ENCODE measurements at regions not wholly inside any gene's neighbourhood (a gene's known extent, or its start where the extent isn't known, plus 50 kb on each side); places are given as distances from the start of the nearest gene placed in this dataset.

DNA sequence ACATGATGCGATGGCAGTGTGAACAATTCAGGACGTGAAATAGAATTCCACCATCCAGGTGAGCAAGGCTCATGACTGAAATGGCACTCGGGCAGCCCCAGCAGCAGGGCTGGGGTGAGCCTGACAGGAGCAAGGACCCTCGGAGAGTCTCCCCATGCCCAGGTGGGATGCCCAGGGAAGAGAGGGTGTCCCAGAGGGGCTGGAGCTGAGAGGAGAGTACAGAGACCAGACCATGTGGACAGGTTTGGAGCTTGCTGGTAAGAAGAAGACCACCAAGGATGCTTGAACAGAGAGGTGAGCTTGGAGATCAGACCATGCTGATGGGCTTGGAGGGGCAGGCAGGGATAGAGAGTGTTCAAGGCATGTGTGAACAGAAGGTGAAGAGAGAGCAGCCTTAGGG is 83.3 kb downstream of the RAMP3 start:
- POLR2A ChIA-PET = no interaction called here
- DNase-seq (ENCODE audit: low spot score) (no peak), ATAC-seq (no peak), FAIRE-seq (no peak)
- WGBS (ENCODE audit: low lambda C conversion rate) = 10% methylated on average over 4 of the region's 4 CpGs
- H4K20me1 ChIP-seq (ENCODE audit: insufficient read depth, low read length) = no peaks in the 10 kb centered on the region
- H2AFZ ChIP-seq (ENCODE audit: low read length) = no peak overlapping the region
- H3K4me3 ChIP-seq (replicated peaks in 1 of 3; ENCODE audit: insufficient read depth in 1 of 3, low read depth in 2 of 3, low read length in 3 of 3) = no peak overlapping the region
- H3K27me3 ChIP-seq (ENCODE audit: control insufficient read depth in 1 of 2, insufficient read depth in 2 of 2, low read length in 2 of 2) = peaks cover 2 to 28% of the 10 kb centered on the region in 2 experiments; a peak in 3 of 5 replicates
- H3K79me2 ChIP-seq (ENCODE audit: insufficient read depth, low read length) = no peaks in the 10 kb centered on the region
- no peaks in the 10 kb centered on the region for H3K4me1 ChIP-seq (ENCODE audit: insufficient read depth, low read length)
- no peak overlapping the region for H3K27ac ChIP-seq (ENCODE audit: extremely low read length, insufficient read depth, low read length)
- no TSS peak for BruUV-seq (replicated peaks)
- H3K4me2 ChIP-seq (ENCODE audit: low read depth, low read length) = no peak overlapping the region
- no peaks in the 10 kb centered on the region for H3K9me3 ChIP-seq (ENCODE audit: low read length)
- no peaks in the 10 kb centered on the region for H3K36me3 ChIP-seq (replicated peaks in 1 of 2; ENCODE audit: control insufficient read depth in 1 of 2, insufficient read depth in 2 of 2, low read length in 2 of 2)
- H3K9ac ChIP-seq (ENCODE audit: insufficient read depth, low read depth, low read length) = no peak overlapping the region
- intact Hi-C loops (cut with micrococcal nuclease; ENCODE audit: unreplicated experiment) = no loop called here
- in situ Hi-C loops (cut with HindIII; ENCODE audit: extremely low pct_ligation_motif_present, low pct_unique_long_range_greater_than_20kb) = no loop called here
- CTCF ChIA-PET (ENCODE audit: low intra/inter-chr PET ratio, low total read pairs) = no interaction called here
- TF ChIP-seq NR2F1 (CRISPR knock-in tag; IDR thresholded peaks at IDR 0.05) (no peak), PHB2 (IDR thresholded peaks at IDR 0.05; ENCODE audit: partially characterized antibody) (no peak), SOX6 (IDR thresholded peaks at IDR 0.05) (no peak), SOX6 (CRISPR knock-in tag; IDR thresholded peaks at IDR 0.05) (no peak), PHF5A (CRISPR knock-in tag; IDR thresholded peaks at IDR 0.05; ENCODE audit: low read depth, unreplicated experiment) (no peak), ZNF557 (CRISPR knock-in tag; IDR thresholded peaks at IDR 0.05) (no peak), ZNF44 (CRISPR knock-in tag; IDR thresholded peaks at IDR 0.05) (no peak), EEA1 (CRISPR knock-in tag; IDR thresholded peaks at IDR 0.05; ENCODE audit: borderline replicate concordance) (no peak), ZNF350 (CRISPR knock-in tag; IDR thresholded peaks at IDR 0.05; ENCODE audit: borderline replicate concordance, low read depth) (no peak), EP300 (IDR thresholded peaks at IDR 0.05; ENCODE audit: low read depth in 2 of 2, low read length in 2 of 2) (no peak), EP300 (CRISPR knock-in tag; IDR thresholded peaks at IDR 0.05; ENCODE audit: borderline replicate concordance) (no peak), FOXM1 (CRISPR knock-in tag; IDR thresholded peaks at IDR 0.05) (no peak)
- TF ChIP-seq, protein P1, sequence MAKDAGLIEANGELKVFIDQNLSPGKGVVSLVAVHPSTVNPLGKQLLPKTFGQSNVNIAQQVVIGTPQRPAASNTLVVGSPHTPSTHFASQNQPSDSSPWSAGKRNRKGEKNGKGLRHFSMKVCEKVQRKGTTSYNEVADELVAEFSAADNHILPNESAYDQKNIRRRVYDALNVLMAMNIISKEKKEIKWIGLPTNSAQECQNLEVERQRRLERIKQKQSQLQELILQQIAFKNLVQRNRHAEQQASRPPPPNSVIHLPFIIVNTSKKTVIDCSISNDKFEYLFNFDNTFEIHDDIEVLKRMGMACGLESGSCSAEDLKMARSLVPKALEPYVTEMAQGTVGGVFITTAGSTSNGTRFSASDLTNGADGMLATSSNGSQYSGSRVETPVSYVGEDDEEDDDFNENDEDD (CRISPR knock-in tag; IDR thresholded peaks at IDR 0.05; ENCODE audit: borderline replicate concordance) = no peak
